Activated T-cell treated with anti-CD3 and anti-CD28 coated beads, Interleukin-2, amount 50 U/mL, for 4 hours (primary cell): ENCODE measurements at regions not wholly inside any gene's neighbourhood (a gene's known extent, or its start where the extent isn't known, plus 50 kb on each side); places are given as distances from the start of the nearest gene placed in this dataset.
"Not testable (repeated sequence)": the region's sequence is repeated elsewhere in the genome, so short reads cannot be mapped to it uniquely, and the experiment has no call there.

Source experiments
- ATAC-seq, 2 donors: fragments of 200-7000 bp; cut with Tn5 transposase; one replicate each; pipeline ENCODE4 v1.10.0; 2021
- DNase-seq: peaks from one replicate; pipeline ENCODE4 v3.0.0-alpha.2; 2020
- H3K27me3 Mint-ChIP-seq: one replicate; pipeline ENCODE4 v1.8.0; 2021; ENCODE audit warnings: low read depth, mixed read lengths
- H3K36me3 Mint-ChIP-seq: one replicate; pipeline ENCODE4 v1.8.0; 2022; ENCODE audit warnings: mixed read lengths; ENCODE audit not compliant: insufficient read depth
- H3K4me1 Mint-ChIP-seq: one replicate; pipeline ENCODE4 v1.8.0; 2021; ENCODE audit warnings: low read depth, mixed read lengths
- H3K4me3 Mint-ChIP-seq: one replicate; pipeline ENCODE4 v1.8.0; 2021; ENCODE audit warnings: mild to moderate bottlenecking, moderate library complexity, mixed read lengths
- H3K9me3 Mint-ChIP-seq: one replicate; pipeline ENCODE4 v1.8.0; 2021; ENCODE audit warnings: mixed read lengths

DNA sequence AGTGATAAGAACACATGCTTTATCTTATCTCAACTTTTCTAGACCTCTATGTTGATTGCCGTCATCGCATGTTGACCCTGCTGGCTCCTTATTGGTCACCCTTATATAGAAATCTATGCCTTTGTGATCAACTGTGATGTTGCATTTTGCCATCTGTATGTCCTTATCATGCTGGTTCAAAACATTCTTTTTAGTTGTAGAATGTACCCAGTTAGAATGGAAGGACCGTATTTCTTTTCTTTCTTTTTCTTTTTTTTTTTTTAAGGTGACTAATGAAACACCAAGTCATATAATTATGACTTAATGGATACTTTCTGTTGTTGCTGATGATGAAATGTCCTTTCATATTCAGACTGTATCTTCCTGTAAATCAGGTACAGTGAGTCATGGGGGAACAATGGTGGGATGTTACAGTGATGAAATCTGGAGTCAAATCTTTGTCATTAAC, 145.9 kb upstream of the CITED2 start:
- ATAC-seq, result peak; percentile 55 to 75
- H3K9me3 Mint-ChIP-seq, result no peaks in the 10 kb centered on the region
- H3K4me3 Mint-ChIP-seq, result no peak overlapping the region
- DNase-seq, result no peak
- peaks cover 6% of the 10 kb centered on the region for H3K27me3 Mint-ChIP-seq
- H3K4me1 Mint-ChIP-seq, result peaks cover 12% of the 10 kb centered on the region
- H3K36me3 Mint-ChIP-seq, result no peaks in the 10 kb centered on the region

DNA sequence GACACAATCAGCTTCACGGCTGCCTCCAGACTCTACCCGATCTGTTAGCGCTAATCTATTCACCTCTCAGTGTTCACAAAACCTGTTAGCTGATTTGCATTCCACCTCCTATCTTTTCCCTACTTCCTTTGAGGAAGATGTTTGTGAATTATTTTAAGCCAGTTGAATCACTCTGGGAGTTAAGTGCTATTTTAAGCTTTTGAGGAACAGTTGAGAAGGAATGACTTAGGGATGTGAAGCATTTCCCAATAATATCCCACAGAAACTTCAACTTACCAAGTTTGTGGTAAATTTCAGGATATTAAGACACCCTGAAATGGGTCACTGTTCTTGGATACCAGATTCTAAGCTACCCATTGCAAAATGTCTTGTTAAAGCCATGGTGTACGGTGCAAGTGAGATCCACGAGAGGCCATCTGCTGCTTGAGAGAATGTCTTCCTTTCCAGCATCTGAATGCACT, 145.2 kb upstream of the CITED2 start:
- H3K9me3 Mint-ChIP-seq, result no peaks in the 10 kb centered on the region
- H3K4me1 Mint-ChIP-seq, result peaks cover 18% of the 10 kb centered on the region
- H3K4me3 Mint-ChIP-seq, result no peak overlapping the region
- no peak for DNase-seq
- no peaks in the 10 kb centered on the region for H3K36me3 Mint-ChIP-seq
- no peak for ATAC-seq
- peaks cover 6% of the 10 kb centered on the region for H3K27me3 Mint-ChIP-seq

DNA sequence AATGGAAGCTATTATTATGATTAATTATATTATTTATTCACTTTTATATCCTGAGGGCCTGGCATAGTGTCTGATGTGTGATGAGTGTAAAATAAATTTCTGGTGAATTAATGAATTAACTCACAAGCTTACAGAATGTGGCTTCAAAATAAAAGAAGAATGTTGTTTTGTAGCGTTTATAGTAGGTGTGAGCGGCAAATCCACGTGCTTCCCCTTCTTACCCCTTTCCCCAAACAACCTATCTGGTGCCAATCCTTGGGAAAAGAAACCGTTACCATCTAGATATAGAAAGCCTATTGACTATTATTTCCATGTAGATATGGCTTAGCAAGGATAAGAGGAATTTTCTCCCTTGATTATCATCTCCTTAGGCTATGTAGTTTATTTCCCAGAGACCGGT, 144.6 kb upstream of the CITED2 start:
- no peak overlapping the region for H3K4me3 Mint-ChIP-seq
- peaks cover 6% of the 10 kb centered on the region for H3K27me3 Mint-ChIP-seq
- no peaks in the 10 kb centered on the region for H3K36me3 Mint-ChIP-seq
- DNase-seq (no peak), ATAC-seq (no peak)
- H3K9me3 Mint-ChIP-seq, result no peaks in the 10 kb centered on the region
- H3K4me1 Mint-ChIP-seq, result peaks cover 18% of the 10 kb centered on the region

DNA sequence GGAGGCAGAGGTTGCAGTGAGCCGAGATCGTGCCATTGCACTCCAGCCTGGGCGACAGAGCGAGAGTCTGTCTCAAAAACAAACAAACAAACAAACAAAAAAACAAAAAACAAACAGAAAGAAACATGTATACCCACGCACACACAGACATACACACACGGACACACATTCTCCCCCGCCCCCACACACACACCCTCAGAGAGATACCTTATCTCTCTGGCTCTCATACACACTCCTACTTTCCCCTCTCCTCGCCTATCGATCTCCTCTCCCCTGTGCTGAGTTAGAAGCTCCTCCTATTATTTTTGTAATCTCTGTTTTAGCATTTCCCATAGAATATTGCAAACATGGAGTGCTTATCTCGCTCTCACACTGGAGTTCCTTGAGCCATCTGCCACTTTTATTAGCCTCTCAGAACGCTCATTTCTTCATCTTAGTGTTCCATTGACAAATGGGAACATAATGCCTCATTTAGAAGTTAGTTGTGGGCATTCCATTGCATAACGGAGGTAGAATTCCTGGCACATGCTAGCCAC, 144.2 kb upstream of the CITED2 start:
- Mint-ChIP-seq H3K9me3 (no peaks in the 10 kb centered on the region), H3K4me3 (no peak overlapping the region), H3K27me3 (peaks cover 6% of the 10 kb centered on the region), H3K36me3 (no peaks in the 10 kb centered on the region), H3K4me1 (peaks cover 18% of the 10 kb centered on the region)
- DNase-seq (no peak), ATAC-seq (no peak)

DNA sequence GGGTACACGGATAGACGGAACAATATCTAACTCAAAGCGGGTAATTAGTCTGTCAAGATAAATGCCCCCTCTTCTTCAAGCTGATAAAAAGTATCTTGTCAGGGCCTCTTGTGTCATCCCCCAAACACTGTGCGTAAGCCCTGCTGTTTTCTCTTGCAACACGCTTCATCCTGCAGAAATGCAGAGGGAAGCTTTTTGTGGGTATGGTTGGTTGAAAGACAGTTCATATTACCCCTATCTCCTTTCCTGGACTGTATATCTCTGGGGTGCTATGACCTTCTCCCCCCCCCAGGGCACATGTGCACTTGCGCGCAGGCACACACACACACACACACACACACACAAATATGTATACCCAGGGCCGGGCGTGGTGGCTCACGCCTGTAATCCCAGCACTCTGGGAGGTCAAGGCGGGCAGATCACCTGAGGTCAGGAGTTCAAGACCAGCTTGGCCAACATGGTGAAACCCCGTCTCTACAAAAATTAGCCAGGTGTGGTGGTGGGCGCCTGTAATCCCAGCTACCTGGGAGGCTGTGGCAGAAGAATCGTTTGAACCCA, 143.6 kb upstream of the CITED2 start:
- peaks cover 18% of the 10 kb centered on the region for H3K4me1 Mint-ChIP-seq
- not testable (repeated sequence) for DNase-seq, H3K36me3 Mint-ChIP-seq, H3K4me3 Mint-ChIP-seq, H3K27me3 Mint-ChIP-seq, ATAC-seq, H3K9me3 Mint-ChIP-seq

DNA sequence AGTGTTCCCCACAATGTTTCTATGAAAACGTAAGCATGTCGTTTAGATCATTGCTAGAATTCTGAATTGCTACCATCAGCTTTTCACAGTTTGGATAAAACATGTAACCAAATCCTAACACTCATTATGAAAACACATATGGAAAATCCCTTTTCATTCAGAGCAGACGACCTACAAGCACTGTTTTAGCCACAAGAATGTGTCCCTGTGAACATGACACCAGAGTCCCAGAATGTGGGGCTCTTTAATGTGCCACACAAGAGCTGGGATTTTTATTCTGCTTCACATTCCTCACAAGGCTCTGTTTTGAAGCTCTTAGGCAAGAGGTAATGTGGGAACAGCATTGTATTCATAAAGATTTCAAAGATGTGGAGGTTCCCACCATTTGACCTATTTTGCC, 141.1 kb upstream of the CITED2 start:
- Mint-ChIP-seq H3K9me3 (no peaks in the 10 kb centered on the region), H3K4me1 (peaks cover 14% of the 10 kb centered on the region), H3K36me3 (no peaks in the 10 kb centered on the region), H3K27me3 (no peaks in the 10 kb centered on the region), H3K4me3 (no peak overlapping the region)
- DNase-seq, result no peak
- ATAC-seq, result peak; percentile 60 to 67

DNA sequence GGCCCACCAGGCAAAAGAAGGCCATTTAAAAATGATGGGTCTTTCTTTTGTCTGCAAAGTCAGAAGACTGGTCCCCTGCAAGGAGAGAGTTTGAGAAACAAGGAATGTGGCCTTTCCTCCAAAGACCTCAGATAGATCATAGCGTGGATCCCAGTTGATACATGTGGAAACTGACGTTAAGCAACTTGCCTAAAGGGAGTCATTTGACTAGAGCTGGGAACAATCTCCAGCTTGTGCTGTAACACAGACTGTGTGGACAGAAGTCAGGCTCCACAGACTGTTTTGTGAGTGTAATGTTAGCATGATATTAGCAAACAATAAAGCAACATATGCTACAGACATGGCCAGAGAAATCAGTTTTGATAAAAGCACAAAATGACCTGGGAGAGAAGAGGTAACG, 140.4 kb upstream of the CITED2 start:
- no peak for ATAC-seq

DNA sequence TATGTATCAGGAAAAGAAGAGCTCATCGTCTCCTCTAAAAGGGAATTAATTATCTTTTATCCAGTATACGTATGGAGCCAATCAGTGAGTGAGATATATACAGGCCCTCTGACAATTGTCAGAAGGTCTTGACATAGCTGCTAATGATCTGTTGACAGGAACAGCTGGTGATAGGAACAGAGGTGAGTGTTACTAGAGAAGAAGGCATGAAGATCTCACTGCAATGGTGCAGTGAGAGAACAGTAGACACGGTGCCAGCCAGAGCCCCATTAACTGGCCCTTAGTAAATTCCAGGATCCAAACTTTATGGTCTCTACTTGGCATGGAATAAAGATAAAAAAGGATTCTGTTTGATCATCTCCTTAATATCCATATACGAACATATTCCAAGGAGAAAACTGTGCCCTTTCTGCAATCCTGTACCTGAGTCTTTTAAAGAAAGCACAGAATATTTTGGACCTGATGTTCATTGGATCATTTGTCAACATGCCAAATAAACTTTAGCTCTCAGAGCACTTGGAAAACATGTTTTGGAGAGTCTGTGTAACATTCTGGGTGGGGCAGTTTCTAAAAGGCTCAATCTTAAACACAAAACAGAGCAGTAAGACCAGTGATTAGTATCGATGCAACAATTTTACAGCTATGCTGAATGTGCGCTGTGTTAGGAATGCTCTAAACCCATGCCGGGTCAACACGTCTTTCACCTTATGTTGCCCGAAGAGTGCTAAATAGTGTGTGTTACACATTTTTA, 135.8 kb upstream of the CITED2 start:
- no peak for DNase-seq
- Mint-ChIP-seq H3K9me3 (no peaks in the 10 kb centered on the region), H3K36me3 (no peaks in the 10 kb centered on the region), H3K27me3 (peaks cover 2% of the 10 kb centered on the region), H3K4me3 (no peak overlapping the region), H3K4me1 (peaks cover 5% of the 10 kb centered on the region)
- ATAC-seq, result no peak

More for the DNA sequence above, 140.4 kb upstream of the CITED2 start:
- no peaks in the 10 kb centered on the region for H3K9me3 Mint-ChIP-seq
- H3K36me3 Mint-ChIP-seq, result no peaks in the 10 kb centered on the region
- peaks cover 7% of the 10 kb centered on the region for H3K4me1 Mint-ChIP-seq
- H3K4me3 Mint-ChIP-seq, result no peak overlapping the region
- DNase-seq, result no peak
- H3K27me3 Mint-ChIP-seq, result no peaks in the 10 kb centered on the region

DNA sequence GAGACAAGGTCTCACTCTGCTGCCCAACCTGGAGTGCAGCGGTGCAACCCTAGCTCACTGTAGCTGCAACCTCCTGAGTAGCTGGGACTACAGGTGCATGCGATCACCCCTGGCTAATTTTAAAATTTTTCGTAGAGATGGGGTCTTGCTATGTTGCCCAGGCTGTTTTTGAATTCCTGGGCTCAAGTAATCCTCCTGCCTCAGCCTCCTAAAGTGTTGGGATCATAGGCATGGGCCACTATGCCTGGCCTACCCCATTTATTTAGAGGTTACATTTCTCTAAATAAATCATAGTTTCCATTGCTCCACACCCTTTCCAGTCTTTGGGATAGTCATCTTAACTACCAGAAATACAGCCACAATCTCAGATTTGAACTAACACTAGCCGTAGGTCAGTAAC, 134.7 kb upstream of the CITED2 start:
- Mint-ChIP-seq H3K9me3 (no peaks in the 10 kb centered on the region), H3K27me3 (peaks cover 2% of the 10 kb centered on the region), H3K4me3 (no peak overlapping the region)

DNA sequence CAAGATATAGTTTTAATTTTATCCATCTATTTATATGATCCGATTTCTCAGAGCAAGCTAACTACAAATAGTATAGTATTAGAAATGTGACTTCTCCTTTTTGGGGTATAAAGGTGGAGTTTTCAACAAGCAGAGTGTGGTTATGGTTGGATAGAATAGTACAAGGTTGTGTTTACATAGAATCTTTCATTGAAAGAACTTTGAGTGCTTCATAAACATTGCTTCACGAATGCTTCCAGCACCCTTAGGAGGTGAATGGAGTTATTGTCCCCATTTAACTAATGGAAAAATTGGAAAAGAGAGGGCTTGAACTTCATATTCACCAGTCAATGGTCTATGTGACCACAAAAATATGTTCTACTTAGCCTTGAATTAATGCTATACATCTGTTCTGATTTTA, 134.1 kb upstream of the CITED2 start:
- no peaks in the 10 kb centered on the region for H3K9me3 Mint-ChIP-seq
- H3K27me3 Mint-ChIP-seq, result peaks cover 2% of the 10 kb centered on the region
- H3K4me3 Mint-ChIP-seq, result no peak overlapping the region
- no peaks in the 10 kb centered on the region for H3K36me3 Mint-ChIP-seq
- H3K4me1 Mint-ChIP-seq, result no peaks in the 10 kb centered on the region
- DNase-seq (no peak), ATAC-seq (no peak)

More for the DNA sequence above, 134.7 kb upstream of the CITED2 start:
- Mint-ChIP-seq H3K36me3 (no peaks in the 10 kb centered on the region), H3K4me1 (no peaks in the 10 kb centered on the region)
- no peak for ATAC-seq
- DNase-seq, result no peak

DNA sequence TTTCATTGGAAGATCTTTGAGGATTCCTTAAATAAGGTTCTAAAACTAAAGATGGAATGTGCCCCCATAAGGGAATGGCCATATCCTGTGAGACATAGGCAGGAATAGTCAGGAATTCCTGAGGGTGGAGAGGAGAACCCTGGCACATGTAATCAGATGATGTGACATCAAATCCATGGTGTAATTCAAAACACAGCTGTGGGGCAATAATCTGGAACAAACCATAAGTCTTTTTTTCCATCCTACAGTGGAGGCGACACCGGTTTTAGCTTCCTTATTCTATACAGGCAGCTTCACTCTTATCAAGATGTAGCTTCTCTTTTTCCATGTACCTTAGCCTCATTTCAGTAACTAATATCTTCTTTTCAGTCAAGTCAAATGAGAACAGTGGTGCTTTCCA, 133.6 kb upstream of the CITED2 start:
- H3K27me3 Mint-ChIP-seq, result peaks cover 2% of the 10 kb centered on the region
- H3K4me3 Mint-ChIP-seq, result no peak overlapping the region
- ATAC-seq, result no peak
- DNase-seq, result no peak
- no peaks in the 10 kb centered on the region for H3K4me1 Mint-ChIP-seq
- no peaks in the 10 kb centered on the region for H3K9me3 Mint-ChIP-seq
- no peaks in the 10 kb centered on the region for H3K36me3 Mint-ChIP-seq

DNA sequence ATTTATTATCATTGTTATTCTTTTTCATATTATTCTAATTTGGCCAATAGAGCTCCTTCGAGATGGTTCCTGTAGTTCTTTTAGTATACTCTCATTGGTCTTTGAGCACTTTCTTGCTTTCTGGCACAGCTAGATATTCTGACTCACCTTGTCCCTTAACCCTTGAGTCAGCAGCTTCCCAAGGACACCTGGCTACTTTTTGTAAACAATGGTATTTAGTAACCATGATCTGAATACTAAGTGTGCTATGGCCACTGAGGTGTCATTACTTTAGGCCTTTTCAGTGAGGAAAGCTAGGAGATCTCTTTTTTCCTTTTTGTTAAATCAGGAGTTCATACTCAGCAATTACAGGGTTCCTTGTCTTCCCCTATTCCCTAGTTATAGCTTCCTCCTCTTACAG, 126.5 kb upstream of the CITED2 start:
- Mint-ChIP-seq H3K27me3 (no peaks in the 10 kb centered on the region), H3K9me3 (no peaks in the 10 kb centered on the region), H3K36me3 (no peaks in the 10 kb centered on the region), H3K4me1 (no peaks in the 10 kb centered on the region), H3K4me3 (no peak overlapping the region)
- no peak for DNase-seq
- no peak for ATAC-seq

DNA sequence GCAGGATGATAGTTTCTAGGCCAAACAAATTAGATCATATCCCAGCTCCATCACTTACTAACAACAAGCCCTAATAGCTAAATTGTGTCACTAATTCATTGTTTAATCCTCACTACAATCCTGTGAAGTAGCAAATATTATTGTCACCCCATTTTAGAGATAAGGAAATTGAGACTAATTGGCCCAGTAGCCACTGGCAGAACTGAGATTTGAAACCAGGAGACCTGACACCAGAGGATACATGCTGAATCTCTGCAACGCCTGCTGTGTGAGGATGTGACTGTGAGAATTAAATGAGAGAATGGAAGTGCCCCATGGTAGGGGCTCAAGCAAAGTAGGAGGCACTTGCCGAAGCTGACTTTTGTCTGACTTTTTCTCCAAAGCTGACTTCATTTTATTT, 124.3 kb upstream of the CITED2 start:
- Mint-ChIP-seq H3K4me3 (no peak overlapping the region), H3K27me3 (no peaks in the 10 kb centered on the region), H3K4me1 (no peaks in the 10 kb centered on the region), H3K36me3 (no peaks in the 10 kb centered on the region), H3K9me3 (no peaks in the 10 kb centered on the region)
- no peak for ATAC-seq
- DNase-seq, result no peak

DNA sequence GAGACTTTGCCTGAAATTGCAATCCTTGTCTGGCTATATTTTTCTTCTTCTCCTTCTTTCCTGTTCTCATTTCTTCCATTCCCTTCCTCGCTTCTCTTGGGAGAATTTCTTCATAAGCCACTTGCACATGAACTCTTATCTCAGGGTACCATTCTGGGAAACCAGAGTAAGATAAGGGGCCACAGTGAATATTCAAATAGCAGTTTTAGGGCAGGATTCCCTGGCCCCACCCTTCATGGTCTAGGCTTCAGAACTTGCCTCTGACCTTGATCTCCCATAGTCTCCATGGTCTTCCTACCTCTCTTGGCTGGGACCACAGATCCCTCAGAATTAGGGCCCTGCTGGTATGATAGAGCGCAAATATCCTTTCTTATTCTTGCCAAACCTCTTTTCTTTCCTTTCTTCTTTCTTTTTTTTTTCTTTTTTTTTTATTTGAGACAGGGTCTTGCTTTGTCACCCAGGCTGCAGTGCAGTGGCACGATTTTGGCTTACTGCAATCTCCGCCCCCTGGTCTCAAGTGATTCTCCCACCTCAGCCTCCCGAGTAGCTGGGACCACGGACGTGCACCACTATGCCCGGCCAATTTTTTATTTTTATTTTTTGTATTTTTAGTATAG, 123.0 kb upstream of the CITED2 start:
- Mint-ChIP-seq H3K4me1 (no peaks in the 10 kb centered on the region), H3K9me3 (no peaks in the 10 kb centered on the region), H3K27me3 (no peaks in the 10 kb centered on the region), H3K36me3 (no peaks in the 10 kb centered on the region), H3K4me3 (no peak overlapping the region)
- DNase-seq (no peak), ATAC-seq (no peak)
